Thyroid gland (tissue), 4 donors: ENCODE measurements at regions not wholly inside any gene's neighbourhood (a gene's known extent, or its start where the extent isn't known, plus 50 kb on each side); places are given as distances from the start of the nearest gene placed in this dataset.

Source experiments
- DNase-seq, 2 donors: peaks; one replicate each; pipeline ENCODE4 v3.0.0-alpha.2; 2019
- H3K27ac ChIP-seq, 3 donors: fragments of 200-600 bp; sonication (generic); 1 replicate in 2 of 3; 2 replicates in 1 of 3; pipeline ENCODE4 v1.5.1; 2016 to 2019; ENCODE audit warnings: mild to moderate bottlenecking in 1 of 3, moderate library complexity in 1 of 3
- H3K27me3 ChIP-seq: fragments of 200-600 bp; sonication (generic); one replicate; pipeline ENCODE4 v1.5.1; 2019
- H3K36me3 ChIP-seq, 2 donors: fragments of 200-600 bp; sonication (generic); one replicate each; pipeline ENCODE4 v1.5.1; 2016 to 2019
- H3K4me1 ChIP-seq, 2 donors: fragments of 200-600 bp; sonication (generic); one replicate each; pipeline ENCODE4 v1.5.1; 2017 to 2019
- H3K4me3 ChIP-seq, 3 donors: fragments of 200-600 bp; sonication (generic); replicated peaks in 1 of 3; 1 replicate in 2 of 3; 2 replicates in 1 of 3; pipeline ENCODE4 v1.5.1; 2016; ENCODE audit warnings: mild to moderate bottlenecking in 1 of 3
- H3K9me3 ChIP-seq: fragments of 200-600 bp; sonication (generic); one replicate; pipeline ENCODE4 v1.5.1; 2017
- CTCF ChIP-seq, 6 experiments: fragments of 200-600 bp in 3 of 6; fragments of 450-650 bp in 3 of 6; sonication (generic) in 3 of 6; IDR thresholded peaks; one replicate each; pipeline ENCODE4 v1.5.1; 2016 to 2019; ENCODE audit warnings: antibody characterized with exemption in 6 of 6, mild to moderate bottlenecking in 2 of 6, inconsistent platforms in 1 of 6, moderate library complexity in 1 of 6
- POLR2A ChIP-seq, 2 donors: fragments of 450-650 bp; IDR thresholded peaks; one replicate each; pipeline ENCODE4 v1.6.1; 2017; ENCODE audit warnings: antibody characterized with exemption in 2 of 2, mild to moderate bottlenecking in 2 of 2, moderate library complexity in 1 of 2
- WGBS, 2 donors: methylation state at CpG; one replicate each; pipeline ENCODE4 v1.1.5; 2017; 5-methylcytosine and 5-hydroxymethylcytosine counted together
- intact Hi-C: fragments of 100-400 bp; cut with DNase I; formaldehyde crosslinking; loops from one replicate; pipeline ENCODE4 v1.15.1; 2023

- Histone ChIP-seq H3K36me3 (no peaks in the 10 kb centered on the region), H3K4me1 (no peaks in the 10 kb centered on the region)
- TF ChIP-seq CTCF (IDR thresholded peaks at IDR 0.05) (no peak), POLR2A (IDR thresholded peaks at IDR 0.05) (no peak)
These were observed 159.9 kb upstream of the MMADHC start for GRCh38 chr2:149747456-149747855.

GRCh38 chr2:149745396-149746230, 158.0 kb upstream of the MMADHC start:
- no peaks in the 10 kb centered on the region for H3K36me3 ChIP-seq
- no peaks in the 10 kb centered on the region for H3K4me1 ChIP-seq
- no peaks in the 10 kb centered on the region for H3K9me3 ChIP-seq
- H3K27ac ChIP-seq, result no peak overlapping the region
- no peak overlapping the region for H3K4me3 ChIP-seq
- intact Hi-C loops, result no loop called here
- DNase-seq, result no peak
- no peaks in the 10 kb centered on the region for H3K27me3 ChIP-seq
- WGBS, 2 donors, result 85 to 88% methylated on average over 9 of the region's 9 CpGs
- TF ChIP-seq CTCF (IDR thresholded peaks at IDR 0.05) (no peak), POLR2A (IDR thresholded peaks at IDR 0.05) (no peak)

More at GRCh38 chr2:149747456-149747855, 159.9 kb upstream of the MMADHC start:
- no peak for DNase-seq
- H3K27ac ChIP-seq, result no peak overlapping the region
- H3K27me3 ChIP-seq, result no peaks in the 10 kb centered on the region
- 72 to 83% methylated on average over 1 of the region's 1 CpG for WGBS, 2 donors
- H3K4me3 ChIP-seq, result no peak overlapping the region
- intact Hi-C loops, result no loop called here
- H3K9me3 ChIP-seq, result no peaks in the 10 kb centered on the region

- Histone ChIP-seq H3K9me3 (no peaks in the 10 kb centered on the region), H3K4me1 (no peaks in the 10 kb centered on the region), H3K27me3 (no peaks in the 10 kb centered on the region), H3K36me3 (no peaks in the 10 kb centered on the region), H3K27ac (no peak overlapping the region), H3K4me3 (no peak overlapping the region)
- intact Hi-C loops, result no loop called here
- TF ChIP-seq POLR2A (IDR thresholded peaks at IDR 0.05) (no peak), CTCF (IDR thresholded peaks at IDR 0.05) (no peak)
- DNase-seq, result no peak
- 75 to 88% methylated on average over 5 of the region's 5 CpGs for WGBS, 2 donors
These were observed 157.3 kb upstream of the MMADHC start for GRCh38 chr2:149744865-149745264.

GRCh38 chr2:149743842-149744448, 156.4 kb upstream of the MMADHC start:
- TF ChIP-seq CTCF (IDR thresholded peaks at IDR 0.05) (no peak), POLR2A (IDR thresholded peaks at IDR 0.05) (no peak)
- H3K4me3 ChIP-seq, result no peak overlapping the region
- intact Hi-C loops, result no loop called here
- H3K36me3 ChIP-seq, result no peaks in the 10 kb centered on the region
- H3K4me1 ChIP-seq, result no peaks in the 10 kb centered on the region
- no peaks in the 10 kb centered on the region for H3K9me3 ChIP-seq
- 92 to 94% methylated on average over 6 of the region's 6 CpGs for WGBS, 2 donors
- H3K27me3 ChIP-seq, result no peaks in the 10 kb centered on the region
- no peak overlapping the region for H3K27ac ChIP-seq
- no peak for DNase-seq

- 86 to 89% methylated on average over 1 of the region's 1 CpG for WGBS, 2 donors
- Histone ChIP-seq H3K36me3 (no peaks in the 10 kb centered on the region), H3K27ac (no peak overlapping the region), H3K4me1 (no peaks in the 10 kb centered on the region), H3K4me3 (no peak overlapping the region), H3K9me3 (no peaks in the 10 kb centered on the region), H3K27me3 (no peaks in the 10 kb centered on the region)
- DNase-seq, result no peak
- no peak for TF ChIP-seq CTCF (IDR thresholded peaks at IDR 0.05)
- TF ChIP-seq POLR2A (IDR thresholded peaks at IDR 0.05), result no peak
- intact Hi-C loops, result no loop called here
These were observed 154.1 kb upstream of the MMADHC start for GRCh38 chr2:149741646-149742045.
